ENCODE measurements at regions not wholly inside any gene's neighbourhood (a gene's known extent, or its start where the extent isn't known, plus 50 kb on each side); places are given as distances from the start of the nearest gene placed in this dataset.

DNA sequence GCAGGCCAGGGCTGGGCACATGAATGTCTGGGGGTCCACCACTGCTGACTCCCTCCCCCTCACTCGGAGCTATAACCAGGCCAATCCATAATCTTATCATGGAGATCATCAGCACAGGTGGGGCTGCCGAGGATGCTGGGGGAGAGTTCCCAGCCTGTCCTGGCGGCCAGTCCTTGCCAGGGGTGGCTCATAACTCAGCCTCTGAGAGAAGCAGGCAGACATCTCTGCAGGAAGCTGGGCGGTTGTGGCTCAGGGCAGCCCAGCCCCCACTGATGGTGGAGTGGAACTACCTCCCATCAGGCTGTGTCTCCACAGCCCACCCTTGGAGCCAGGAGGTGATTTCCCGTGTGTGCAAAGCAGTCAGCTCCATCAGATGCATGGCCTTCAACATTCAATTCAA, 109.4 kb upstream of the ZNF92 start:
- TF ChIP-seq, protein P1, sequence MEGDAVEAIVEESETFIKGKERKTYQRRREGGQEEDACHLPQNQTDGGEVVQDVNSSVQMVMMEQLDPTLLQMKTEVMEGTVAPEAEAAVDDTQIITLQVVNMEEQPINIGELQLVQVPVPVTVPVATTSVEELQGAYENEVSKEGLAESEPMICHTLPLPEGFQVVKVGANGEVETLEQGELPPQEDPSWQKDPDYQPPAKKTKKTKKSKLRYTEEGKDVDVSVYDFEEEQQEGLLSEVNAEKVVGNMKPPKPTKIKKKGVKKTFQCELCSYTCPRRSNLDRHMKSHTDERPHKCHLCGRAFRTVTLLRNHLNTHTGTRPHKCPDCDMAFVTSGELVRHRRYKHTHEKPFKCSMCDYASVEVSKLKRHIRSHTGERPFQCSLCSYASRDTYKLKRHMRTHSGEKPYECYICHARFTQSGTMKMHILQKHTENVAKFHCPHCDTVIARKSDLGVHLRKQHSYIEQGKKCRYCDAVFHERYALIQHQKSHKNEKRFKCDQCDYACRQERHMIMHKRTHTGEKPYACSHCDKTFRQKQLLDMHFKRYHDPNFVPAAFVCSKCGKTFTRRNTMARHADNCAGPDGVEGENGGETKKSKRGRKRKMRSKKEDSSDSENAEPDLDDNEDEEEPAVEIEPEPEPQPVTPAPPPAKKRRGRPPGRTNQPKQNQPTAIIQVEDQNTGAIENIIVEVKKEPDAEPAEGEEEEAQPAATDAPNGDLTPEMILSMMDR (IDR thresholded peaks at IDR 0.05), result no peak
- no peak for TF ChIP-seq EP300 (IDR thresholded peaks at IDR 0.05)

Data from tibial nerve (tissue), 4 donors.